Vagina (tissue), 2 donors: ENCODE measurements at regions not wholly inside any gene's neighbourhood (a gene's known extent, or its start where the extent isn't known, plus 50 kb on each side); places are given as distances from the start of the nearest gene placed in this dataset.

Source experiments
- POLR2A ChIP-seq, 2 donors: fragments of 450-650 bp; IDR thresholded peaks; one replicate each; pipeline ENCODE4 v1.6.1; 2017; ENCODE audit warnings: antibody characterized with exemption in 2 of 2, mild to moderate bottlenecking in 2 of 2, moderate library complexity in 2 of 2
- TF ChIP-seq, protein P1 (sequence below), 3 experiments: fragments of 450-650 bp in 2 of 3; fragments of 200-600 bp in 1 of 3; sonication (generic) in 1 of 3; IDR thresholded peaks; one replicate each; pipeline ENCODE4 v1.5.1; 2017 to 2019; ENCODE audit warnings: antibody characterized with exemption in 3 of 3, mild to moderate bottlenecking in 2 of 3, moderate library complexity in 2 of 3

GRCh38 chr10:111686796-111687195 is 496.8 kb downstream of the GPAM start:
- TF ChIP-seq, protein P1, sequence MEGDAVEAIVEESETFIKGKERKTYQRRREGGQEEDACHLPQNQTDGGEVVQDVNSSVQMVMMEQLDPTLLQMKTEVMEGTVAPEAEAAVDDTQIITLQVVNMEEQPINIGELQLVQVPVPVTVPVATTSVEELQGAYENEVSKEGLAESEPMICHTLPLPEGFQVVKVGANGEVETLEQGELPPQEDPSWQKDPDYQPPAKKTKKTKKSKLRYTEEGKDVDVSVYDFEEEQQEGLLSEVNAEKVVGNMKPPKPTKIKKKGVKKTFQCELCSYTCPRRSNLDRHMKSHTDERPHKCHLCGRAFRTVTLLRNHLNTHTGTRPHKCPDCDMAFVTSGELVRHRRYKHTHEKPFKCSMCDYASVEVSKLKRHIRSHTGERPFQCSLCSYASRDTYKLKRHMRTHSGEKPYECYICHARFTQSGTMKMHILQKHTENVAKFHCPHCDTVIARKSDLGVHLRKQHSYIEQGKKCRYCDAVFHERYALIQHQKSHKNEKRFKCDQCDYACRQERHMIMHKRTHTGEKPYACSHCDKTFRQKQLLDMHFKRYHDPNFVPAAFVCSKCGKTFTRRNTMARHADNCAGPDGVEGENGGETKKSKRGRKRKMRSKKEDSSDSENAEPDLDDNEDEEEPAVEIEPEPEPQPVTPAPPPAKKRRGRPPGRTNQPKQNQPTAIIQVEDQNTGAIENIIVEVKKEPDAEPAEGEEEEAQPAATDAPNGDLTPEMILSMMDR (IDR thresholded peaks at IDR 0.05), result no peak
- TF ChIP-seq POLR2A (IDR thresholded peaks at IDR 0.05), result no peak
